ENCODE measurements at regions not wholly inside any gene's neighbourhood (a gene's known extent, or its start where the extent isn't known, plus 50 kb on each side); places are given as distances from the start of the nearest gene placed in this dataset.

- Mint-ChIP-seq H3K36me3 (no peaks in the 10 kb centered on the region), H3K4me1 (peaks cover 0 to 6% of the 10 kb centered on the region in 2 donors), H3K27ac (no peak overlapping the region), H3K4me3 (no peak overlapping the region), H3K27me3 (ENCODE audit: low read depth in 2 of 2) (peaks cover 3 to 13% of the 10 kb centered on the region in 2 donors), H3K9me3 (no peaks in the 10 kb centered on the region)
- DNase-seq (no peak), ATAC-seq (no peak)
- Histone ChIP-seq H3K27me3 (ENCODE audit: control insufficient read depth, insufficient read depth, low read length) (peaks cover 2% of the 10 kb centered on the region), H3K4me3 (ENCODE audit: low read length) (no peak overlapping the region), H3K4me1 (ENCODE audit: control insufficient read depth, insufficient read depth, low read length) (no peaks in the 10 kb centered on the region), H3K9me3 (ENCODE audit: control insufficient read depth, insufficient read depth, low read length) (no peaks in the 10 kb centered on the region), H3K36me3 (ENCODE audit: control insufficient read depth, insufficient read depth, low read length) (no peaks in the 10 kb centered on the region), H3K27ac (ENCODE audit: low read length) (no peak overlapping the region)
- TF ChIP-seq CTCF (IDR thresholded peaks at IDR 0.05), result no peak
- intact Hi-C loops (cut with micrococcal nuclease), result no loop called here
- 71% methylated on average over 7 of the region's 7 CpGs for WGBS (ENCODE audit: insufficient coverage)
Observed at GRCh38 chr11:13896981-13897353, 65.6 kb upstream of the SPON1 start.

GRCh38 chr11:13897646-13898276 is 64.8 kb upstream of the SPON1 start:
- 42% methylated on average over 5 of the region's 6 CpGs for WGBS (ENCODE audit: insufficient coverage)

GRCh38 chr11:13899603-13900002 is 62.9 kb upstream of the SPON1 start:
- H3K27ac ChIP-seq (ENCODE audit: low read length), result no peak overlapping the region
- intact Hi-C loops (cut with micrococcal nuclease), result no loop called here
- Mint-ChIP-seq H3K36me3 (no peaks in the 10 kb centered on the region), H3K4me3 (no peak overlapping the region), H3K4me1 (no peaks in the 10 kb centered on the region), H3K27ac (no peak overlapping the region), H3K9me3 (no peaks in the 10 kb centered on the region), H3K27me3 (ENCODE audit: low read depth in 2 of 2) (peaks cover 3 to 19% of the 10 kb centered on the region in 2 donors)
- H3K36me3 ChIP-seq (ENCODE audit: control insufficient read depth, insufficient read depth, low read length), result no peaks in the 10 kb centered on the region
- H3K9me3 ChIP-seq (ENCODE audit: control insufficient read depth, insufficient read depth, low read length), result no peaks in the 10 kb centered on the region
- no peak overlapping the region for H3K4me3 ChIP-seq (ENCODE audit: low read length)
- ATAC-seq (no peak), DNase-seq (no peak)
- no peaks in the 10 kb centered on the region for H3K4me1 ChIP-seq (ENCODE audit: control insufficient read depth, insufficient read depth, low read length)
- peaks cover 2% of the 10 kb centered on the region for H3K27me3 ChIP-seq (ENCODE audit: control insufficient read depth, insufficient read depth, low read length)
- no peak for TF ChIP-seq CTCF (IDR thresholded peaks at IDR 0.05)

More at GRCh38 chr11:13897646-13898276, 64.8 kb upstream of the SPON1 start:
- no peak for DNase-seq
- Histone ChIP-seq H3K9me3 (ENCODE audit: control insufficient read depth, insufficient read depth, low read length) (no peaks in the 10 kb centered on the region), H3K4me1 (ENCODE audit: control insufficient read depth, insufficient read depth, low read length) (no peaks in the 10 kb centered on the region), H3K36me3 (ENCODE audit: control insufficient read depth, insufficient read depth, low read length) (no peaks in the 10 kb centered on the region), H3K27me3 (ENCODE audit: control insufficient read depth, insufficient read depth, low read length) (peaks cover 2% of the 10 kb centered on the region), H3K4me3 (ENCODE audit: low read length) (no peak overlapping the region), H3K27ac (ENCODE audit: low read length) (no peak overlapping the region)
- no peak overlapping the region for H3K4me3 Mint-ChIP-seq
- H3K36me3 Mint-ChIP-seq, result no peaks in the 10 kb centered on the region
- H3K9me3 Mint-ChIP-seq, result no peaks in the 10 kb centered on the region
- no peak for ATAC-seq
- no peak for TF ChIP-seq CTCF (IDR thresholded peaks at IDR 0.05)
- no peak overlapping the region for H3K27ac Mint-ChIP-seq
- intact Hi-C loops (cut with micrococcal nuclease), result no loop called here
- peaks cover 3 to 13% of the 10 kb centered on the region in 2 donors for H3K27me3 Mint-ChIP-seq (ENCODE audit: low read depth in 2 of 2)
- H3K4me1 Mint-ChIP-seq, result peaks cover 0 to 6% of the 10 kb centered on the region in 2 donors

GRCh38 chr11:13902523-13902922 is 60.0 kb upstream of the SPON1 start:
- intact Hi-C loops (cut with micrococcal nuclease), result no loop called here
- peaks cover 2% of the 10 kb centered on the region for H3K27me3 ChIP-seq (ENCODE audit: control insufficient read depth, insufficient read depth, low read length)
- Mint-ChIP-seq H3K27me3 (ENCODE audit: low read depth in 2 of 2) (peaks cover 3 to 18% of the 10 kb centered on the region in 2 donors), H3K27ac (no peak overlapping the region), H3K36me3 (peaks cover 9% of the 10 kb centered on the region), H3K4me1 (no peaks in the 10 kb centered on the region), H3K4me3 (no peak overlapping the region), H3K9me3 (no peaks in the 10 kb centered on the region)
- no peaks in the 10 kb centered on the region for H3K4me1 ChIP-seq (ENCODE audit: control insufficient read depth, insufficient read depth, low read length)
- TF ChIP-seq CTCF (IDR thresholded peaks at IDR 0.05), result no peak
- no peak for DNase-seq
- no peaks in the 10 kb centered on the region for H3K36me3 ChIP-seq (ENCODE audit: control insufficient read depth, insufficient read depth, low read length)
- H3K9me3 ChIP-seq (ENCODE audit: control insufficient read depth, insufficient read depth, low read length), result no peaks in the 10 kb centered on the region
- no peak for ATAC-seq
- 78% methylated on average over 4 of the region's 5 CpGs for WGBS (ENCODE audit: insufficient coverage)
- no peak overlapping the region for H3K27ac ChIP-seq (ENCODE audit: low read length)
- H3K4me3 ChIP-seq (ENCODE audit: low read length), result no peak overlapping the region
